ENCODE measurements at regions not wholly inside any gene's neighbourhood (a gene's known extent, or its start where the extent isn't known, plus 50 kb on each side); places are given as distances from the start of the nearest gene placed in this dataset.

- TF ChIP-seq EZH2 (IDR thresholded peaks at IDR 0.05; ENCODE audit: borderline replicate concordance, insufficient read depth, low read length, poor library complexity, severe bottlenecking) (no peak), REST (IDR thresholded peaks at IDR 0.05; ENCODE audit: borderline replicate concordance) (no peak)
Measured at GRCh38 chr6:104477569-104477968, 382.1 kb downstream of the HACE1 start.
